Breast epithelium (tissue), 3 donors: ENCODE measurements at regions not wholly inside any gene's neighbourhood (a gene's known extent, or its start where the extent isn't known, plus 50 kb on each side); places are given as distances from the start of the nearest gene placed in this dataset.

Source experiments
- POLR2A ChIP-seq: fragments of 450-650 bp; IDR thresholded peaks from one replicate; pipeline ENCODE4 v1.6.1; 2016; ENCODE audit warnings: antibody characterized with exemption, mild to moderate bottlenecking, moderate library complexity
- POLR2AphosphoS5 ChIP-seq, 3 donors: sonication (generic); formaldehyde crosslinking; IDR thresholded peaks; one replicate each; pipeline ENCODE4 v1.6.1; 2017; ENCODE audit warnings: antibody characterized with exemption in 3 of 3
- TF ChIP-seq, protein P1 (sequence below), 3 donors: fragments of 450-650 bp; IDR thresholded peaks; one replicate each; pipeline ENCODE4 v1.5.1; 2016 to 2017; ENCODE audit warnings: antibody characterized with exemption in 3 of 3, mild to moderate bottlenecking in 3 of 3, moderate library complexity in 3 of 3

DNA sequence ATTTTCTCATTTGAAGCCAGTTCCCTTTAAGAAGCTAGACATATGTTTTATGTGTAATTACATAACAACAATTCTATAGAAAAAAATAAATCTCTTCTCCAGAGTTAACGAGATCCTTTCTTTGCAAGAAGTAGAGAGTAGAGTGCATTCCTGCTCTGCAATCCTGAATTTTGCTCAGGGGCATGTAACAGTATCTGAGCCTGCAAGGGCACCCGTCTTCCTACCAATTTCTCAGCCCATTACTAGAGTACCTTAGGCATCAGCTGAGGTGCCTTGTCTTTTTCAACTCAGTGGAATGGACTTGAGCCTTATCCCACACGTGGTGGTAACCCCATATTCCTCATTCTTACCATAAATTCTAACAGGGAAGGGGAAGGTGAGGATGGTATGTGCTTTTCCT lies 205.9 kb downstream of the IKZF2 start:
- TF ChIP-seq, protein P1, sequence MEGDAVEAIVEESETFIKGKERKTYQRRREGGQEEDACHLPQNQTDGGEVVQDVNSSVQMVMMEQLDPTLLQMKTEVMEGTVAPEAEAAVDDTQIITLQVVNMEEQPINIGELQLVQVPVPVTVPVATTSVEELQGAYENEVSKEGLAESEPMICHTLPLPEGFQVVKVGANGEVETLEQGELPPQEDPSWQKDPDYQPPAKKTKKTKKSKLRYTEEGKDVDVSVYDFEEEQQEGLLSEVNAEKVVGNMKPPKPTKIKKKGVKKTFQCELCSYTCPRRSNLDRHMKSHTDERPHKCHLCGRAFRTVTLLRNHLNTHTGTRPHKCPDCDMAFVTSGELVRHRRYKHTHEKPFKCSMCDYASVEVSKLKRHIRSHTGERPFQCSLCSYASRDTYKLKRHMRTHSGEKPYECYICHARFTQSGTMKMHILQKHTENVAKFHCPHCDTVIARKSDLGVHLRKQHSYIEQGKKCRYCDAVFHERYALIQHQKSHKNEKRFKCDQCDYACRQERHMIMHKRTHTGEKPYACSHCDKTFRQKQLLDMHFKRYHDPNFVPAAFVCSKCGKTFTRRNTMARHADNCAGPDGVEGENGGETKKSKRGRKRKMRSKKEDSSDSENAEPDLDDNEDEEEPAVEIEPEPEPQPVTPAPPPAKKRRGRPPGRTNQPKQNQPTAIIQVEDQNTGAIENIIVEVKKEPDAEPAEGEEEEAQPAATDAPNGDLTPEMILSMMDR (IDR thresholded peaks at IDR 0.05): no peak
- no peak for TF ChIP-seq POLR2A
- TF ChIP-seq POLR2AphosphoS5 (IDR thresholded peaks at IDR 0.05): no peak
